CD4-positive, alpha-beta T cell treated with Interleukin-4 for 1 hour (primary cell): ENCODE measurements at regions not wholly inside any gene's neighbourhood (a gene's known extent, or its start where the extent isn't known, plus 50 kb on each side); places are given as distances from the start of the nearest gene placed in this dataset.
A peak's percentile ranks its signal among the peaks of the same experiment; 100 is the strongest.

Experiments
- DNase-seq, 2 donors: peaks; one replicate each; pipeline ENCODE4 v3.0.0-alpha.2; 2020 to 2022

- no peak for DNase-seq
Measured at GRCh38 chr12:90899456-90900182, 55.4 kb downstream of the CCER1 start.

GRCh38 chr12:90897986-90898385 lies 57.0 kb downstream of the CCER1 start:
- DNase-seq, result no peak

- DNase-seq, result no peak
Measured at GRCh38 chr12:90897316-90897715, 57.7 kb downstream of the CCER1 start.

- DNase-seq, result no peak
Measured at GRCh38 chr12:90896821-90897220, 58.2 kb downstream of the CCER1 start.

- no peak for DNase-seq
Measured at GRCh38 chr12:90896164-90896563, 58.8 kb downstream of the CCER1 start.

GRCh38 chr12:90888316-90888715 lies 66.7 kb downstream of the CCER1 start:
- no peak for DNase-seq

GRCh38 chr12:90883456-90883855 lies 71.5 kb downstream of the CCER1 start:
- DNase-seq, result no peak

GRCh38 chr12:90871726-90872096 lies 83.3 kb downstream of the CCER1 start:
- DNase-seq, result no peak

GRCh38 chr12:90870971-90871725 lies 83.8 kb downstream of the CCER1 start:
- no peak for DNase-seq

- no peak for DNase-seq
Measured at GRCh38 chr12:90868626-90869025, 86.3 kb downstream of the CCER1 start.

- no peak for DNase-seq
Measured at GRCh38 chr12:90859591-90859990, 95.4 kb downstream of the CCER1 start.

GRCh38 chr12:90858252-90858651 lies 96.7 kb downstream of the CCER1 start:
- no peak for DNase-seq

GRCh38 chr12:90855534-90855933 lies 99.4 kb downstream of the CCER1 start:
- no peak for DNase-seq

GRCh38 chr12:90854136-90854689 lies 100.8 kb downstream of the CCER1 start:
- DNase-seq, result peak in 1 of 2 donors; percentile 14

GRCh38 chr12:90851800-90852718 lies 102.9 kb downstream of the CCER1 start:
- DNase-seq, result no peak

- DNase-seq, result no peak
Measured at GRCh38 chr12:90842477-90842876, 112.5 kb downstream of the CCER1 start.

- DNase-seq, result no peak
Measured at GRCh38 chr12:90841336-90841735, 113.6 kb downstream of the CCER1 start.

- no peak for DNase-seq
Measured at GRCh38 chr12:90839346-90839745, 115.6 kb downstream of the CCER1 start.

- no peak for DNase-seq
Measured at GRCh38 chr12:90836689-90837088, 118.3 kb downstream of the CCER1 start.

GRCh38 chr12:90833228-90833627 lies 121.7 kb downstream of the CCER1 start:
- DNase-seq, result no peak

- no peak for DNase-seq
Measured at GRCh38 chr12:90832427-90832826, 122.5 kb downstream of the CCER1 start.

- no peak for DNase-seq
Measured at GRCh38 chr12:90831712-90832111, 123.3 kb downstream of the CCER1 start.

- DNase-seq, result no peak
Measured at GRCh38 chr12:90829044-90829443, 125.9 kb downstream of the CCER1 start.
